ENCODE measurements at regions not wholly inside any gene's neighbourhood (a gene's known extent, or its start where the extent isn't known, plus 50 kb on each side); places are given as distances from the start of the nearest gene placed in this dataset.

- no peak for TF ChIP-seq CTCF (IDR thresholded peaks at IDR 0.05; ENCODE audit: poor library complexity, severe bottlenecking)
- no peak for TF ChIP-seq POLR2AphosphoS5 (IDR thresholded peaks at IDR 0.05)
Observed at GRCh38 chr16:85213926-85214675, 101.8 kb upstream of the CIBAR2 start.
